OCI-LY7 (cell line): ENCODE measurements at regions not wholly inside any gene's neighbourhood (a gene's known extent, or its start where the extent isn't known, plus 50 kb on each side); places are given as distances from the start of the nearest gene placed in this dataset.

ENCODE experiments used
- BruUV-seq: library from RNA; stranded (reverse); fragments of 400-500 nt; replicated peaks from 2 replicates; lab custom pipeline; 2021; lab: Mats Ljungman, UMichigan
- CTCF ChIA-PET: fragments of 300-600 bp; sonication (Branson Sonifier 250); formaldehyde crosslinking; loops from one replicate; lab custom pipeline; 2022; ENCODE audit warnings: antibody characterized with exemption; ENCODE audit not compliant: unreplicated experiment; lab: Charles Lee
- POLR2A ChIA-PET: fragments of 300-600 bp; sonication (Branson Sonifier 250); formaldehyde crosslinking; loops from one replicate; lab custom pipeline; 2022; ENCODE audit warnings: antibody characterized with exemption; lab: Charles Lee
- DNase-seq: peaks from one replicate; pipeline ENCODE4 v3.0.0-alpha.2; 2015; ENCODE audit warnings: low spot score
- H2AFZ ChIP-seq: fragments of 200-600 bp; sonication (generic), shearing (Covaris generic); 2 replicates; pipeline ENCODE4 v1.6.1; 2014; ENCODE audit warnings: mild to moderate bottlenecking, antibody characterized with exemption, low read length, moderate library complexity
- H3K27ac ChIP-seq: fragments of 200-600 bp; sonication (generic); 2 replicates; pipeline ENCODE4 v1.5.1; 2014; ENCODE audit warnings: mixed run types, low read depth, mild to moderate bottlenecking, moderate library complexity, low read length, inconsistent platforms; ENCODE audit not compliant: poor library complexity, severe bottlenecking
- H3K36me3 ChIP-seq: fragments of 200-600 bp; sonication (generic); 2 replicates; pipeline ENCODE4 v1.6.1; 2014; ENCODE audit warnings: mild to moderate bottlenecking, antibody characterized with exemption, low read length, moderate library complexity, mixed read lengths; ENCODE audit not compliant: insufficient read depth
- H3K4me1 ChIP-seq: fragments of 200-600 bp; sonication (generic); 2 replicates; pipeline ENCODE4 v1.5.1; 2014; ENCODE audit warnings: mild to moderate bottlenecking, low read length; ENCODE audit not compliant: insufficient read depth, poor library complexity, severe bottlenecking
- H3K4me2 ChIP-seq: fragments of 200-600 bp; sonication (generic); 2 replicates; pipeline ENCODE4 v1.6.1; 2014; ENCODE audit warnings: mild to moderate bottlenecking, low read length
- H3K4me3 ChIP-seq: fragments of 200-600 bp; sonication (generic); 2 replicates; pipeline ENCODE4 v1.5.1; 2014; ENCODE audit warnings: mild to moderate bottlenecking, low read depth, low read length; ENCODE audit not compliant: poor library complexity, severe bottlenecking
- H3K79me2 ChIP-seq: fragments of 200-600 bp; sonication (generic); 2 replicates; pipeline ENCODE4 v1.6.1; 2016; ENCODE audit warnings: low read depth, mild to moderate bottlenecking, low read length, moderate library complexity, mixed read lengths; ENCODE audit not compliant: insufficient read depth
- H3K9me2 ChIP-seq: fragments of 200-600 bp; sonication (generic); 2 replicates; pipeline ENCODE4 v1.6.1; 2016; ENCODE audit warnings: mild to moderate bottlenecking, low read length, mixed read lengths; ENCODE audit not compliant: insufficient read depth
- H3K9me3 ChIP-seq: fragments of 200-600 bp; sonication (generic); 2 replicates; pipeline ENCODE4 v1.6.1; 2014; ENCODE audit warnings: mild to moderate bottlenecking, mixed run types, low read length, mixed read lengths
- H4K20me1 ChIP-seq: fragments of 200-600 bp; sonication (generic); 2 replicates; pipeline ENCODE4 v1.6.1; 2014; ENCODE audit warnings: mild to moderate bottlenecking, antibody characterized with exemption, low read length, moderate library complexity, mixed read lengths; ENCODE audit not compliant: insufficient read depth
- CTCF ChIP-seq: fragments of 200-600 bp; sonication (generic); conservative IDR thresholded peaks from 2 replicates; pipeline ENCODE4 v1.5.1; 2014; ENCODE audit warnings: mild to moderate bottlenecking, antibody characterized with exemption, low read length, moderate library complexity, mixed read lengths
- EZH2phosphoT487 ChIP-seq: fragments of 200-600 bp; sonication (generic); IDR thresholded peaks from 2 replicates; pipeline ENCODE4 v1.6.1; 2018; ENCODE audit warnings: low read depth, borderline replicate concordance, mild to moderate bottlenecking, mixed run types, antibody characterized with exemption, low read length, moderate library complexity, mixed read lengths
- intact Hi-C: fragments of 100-400 bp; cut with micrococcal nuclease; formaldehyde crosslinking; loops from one replicate; pipeline ENCODE4 v1.10.0; 2022; ENCODE audit not compliant: unreplicated experiment

- Histone ChIP-seq H3K4me1 (no peaks in the 10 kb centered on the region), H3K27ac (no peak overlapping the region), H3K4me2 (no peak overlapping the region), H3K9me3 (no peaks in the 10 kb centered on the region), H3K9me2 (no peaks in the 10 kb centered on the region), H2AFZ (no peak overlapping the region), H3K4me3 (no peak overlapping the region), H3K36me3 (no peaks in the 10 kb centered on the region), H4K20me1 (no peaks in the 10 kb centered on the region), H3K79me2 (no peaks in the 10 kb centered on the region)
- ChIA-PET CTCF (no interaction called here), POLR2A (interaction anchor here (0.7 kb wide), 1 partner anchor 1633 kb away, joined by 3 read pairs; no protein-coding TSS in a partner anchor)
- TF ChIP-seq EZH2phosphoT487 (no peak), CTCF (no peak)
- BruUV-seq, result no TSS peak
- intact Hi-C loops, result no loop called here
- no peak for DNase-seq
Measured at GRCh38 chr4:177660223-177660622, 218.0 kb upstream of the AGA start.

GRCh38 chr4:177667687-177668086, 225.4 kb upstream of the AGA start:
- H3K79me2 ChIP-seq, result no peaks in the 10 kb centered on the region
- H3K9me2 ChIP-seq, result no peaks in the 10 kb centered on the region
- intact Hi-C loops, result no loop called here
- H3K4me3 ChIP-seq, result no peak overlapping the region
- no peaks in the 10 kb centered on the region for H3K9me3 ChIP-seq
- no peak overlapping the region for H2AFZ ChIP-seq
- no peak for TF ChIP-seq CTCF
- TF ChIP-seq EZH2phosphoT487, result no peak
- H3K27ac ChIP-seq, result no peak overlapping the region
- no peak for DNase-seq
- CTCF ChIA-PET, result no interaction called here
- H3K4me1 ChIP-seq, result no peaks in the 10 kb centered on the region
- BruUV-seq, result no TSS peak
- POLR2A ChIA-PET, result no interaction called here
- H4K20me1 ChIP-seq, result no peaks in the 10 kb centered on the region
- no peak overlapping the region for H3K4me2 ChIP-seq
- no peaks in the 10 kb centered on the region for H3K36me3 ChIP-seq

- Histone ChIP-seq H3K9me2 (no peaks in the 10 kb centered on the region), H3K4me1 (no peaks in the 10 kb centered on the region), H3K36me3 (no peaks in the 10 kb centered on the region), H3K4me2 (no peak overlapping the region), H3K79me2 (no peaks in the 10 kb centered on the region), H4K20me1 (no peaks in the 10 kb centered on the region), H3K9me3 (no peaks in the 10 kb centered on the region), H3K27ac (no peak overlapping the region), H3K4me3 (no peak overlapping the region), H2AFZ (no peak overlapping the region)
- no peak for TF ChIP-seq EZH2phosphoT487
- no peak for TF ChIP-seq CTCF
- CTCF ChIA-PET, result no interaction called here
- intact Hi-C loops, result no loop called here
- no TSS peak for BruUV-seq
- POLR2A ChIA-PET, result no interaction called here
- DNase-seq, result no peak
Measured at GRCh38 chr4:177671387-177671786, 229.2 kb upstream of the AGA start.
